Embryonic facial prominence (tissue), 1 donor: ENCODE measurements at regions not wholly inside any gene's neighbourhood (a gene's known extent, or its start where the extent isn't known, plus 50 kb on each side); places are given as distances from the start of the nearest gene placed in this dataset.
A peak's percentile ranks its signal among the peaks of the same experiment; 100 is the strongest.

Source experiments
- DNase-seq: peaks from one replicate; pipeline ENCODE4 v3.0.0-alpha.2; 2016; ENCODE audit errors: extremely low spot score

DNA sequence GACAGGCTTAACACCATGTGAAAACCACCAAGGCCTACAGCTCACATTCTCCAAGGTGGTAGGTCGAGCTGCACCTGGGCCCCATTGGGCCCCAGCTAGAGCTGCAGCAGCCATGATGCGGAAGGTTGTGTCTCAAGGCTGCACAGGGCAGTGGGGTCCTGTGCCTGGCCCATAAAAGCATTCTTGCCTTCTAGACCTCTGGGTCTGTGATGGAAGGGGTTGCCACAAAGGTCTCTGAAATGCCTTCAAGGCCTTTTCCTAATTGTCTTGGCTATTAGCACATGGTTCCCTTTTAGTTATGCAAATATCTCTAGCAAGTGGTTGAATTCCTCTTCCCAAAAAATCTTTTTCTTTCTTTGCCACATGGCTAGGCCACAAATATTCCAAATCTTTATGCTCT, 52.5 kb upstream of the C11orf58 start:
- no peak for DNase-seq

DNA sequence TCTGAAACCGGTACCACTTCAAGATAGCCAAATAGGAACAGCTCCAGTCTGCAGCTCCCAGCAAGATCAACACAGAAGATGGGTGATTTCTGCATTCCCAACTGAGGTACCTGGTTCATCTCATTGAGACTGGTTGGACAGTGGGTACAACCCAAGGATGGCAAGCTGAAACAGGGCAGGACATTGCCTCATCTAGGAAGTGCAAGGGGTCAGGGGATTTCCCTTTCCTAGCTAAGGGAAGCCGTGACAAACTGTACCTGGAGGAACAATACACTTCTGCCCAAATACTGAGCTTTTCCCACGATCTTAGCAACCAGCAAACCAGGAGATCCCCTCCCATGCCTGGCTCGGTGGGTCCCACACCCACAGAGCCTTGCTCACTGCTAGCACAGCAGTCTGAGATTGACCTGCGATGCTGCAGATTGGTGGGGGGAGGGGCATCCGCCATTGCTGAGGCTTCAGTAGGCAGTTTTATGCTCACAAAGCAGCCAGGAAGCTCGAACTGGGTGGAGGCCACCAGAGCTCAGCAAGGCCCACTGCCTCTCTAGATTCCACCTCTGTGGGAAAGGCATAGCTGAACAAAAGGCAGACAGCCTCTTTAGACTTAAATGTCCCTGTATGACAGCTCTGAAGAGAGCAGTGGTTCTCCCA, 59.9 kb upstream of the C11orf58 start:
- no peak for DNase-seq

DNA sequence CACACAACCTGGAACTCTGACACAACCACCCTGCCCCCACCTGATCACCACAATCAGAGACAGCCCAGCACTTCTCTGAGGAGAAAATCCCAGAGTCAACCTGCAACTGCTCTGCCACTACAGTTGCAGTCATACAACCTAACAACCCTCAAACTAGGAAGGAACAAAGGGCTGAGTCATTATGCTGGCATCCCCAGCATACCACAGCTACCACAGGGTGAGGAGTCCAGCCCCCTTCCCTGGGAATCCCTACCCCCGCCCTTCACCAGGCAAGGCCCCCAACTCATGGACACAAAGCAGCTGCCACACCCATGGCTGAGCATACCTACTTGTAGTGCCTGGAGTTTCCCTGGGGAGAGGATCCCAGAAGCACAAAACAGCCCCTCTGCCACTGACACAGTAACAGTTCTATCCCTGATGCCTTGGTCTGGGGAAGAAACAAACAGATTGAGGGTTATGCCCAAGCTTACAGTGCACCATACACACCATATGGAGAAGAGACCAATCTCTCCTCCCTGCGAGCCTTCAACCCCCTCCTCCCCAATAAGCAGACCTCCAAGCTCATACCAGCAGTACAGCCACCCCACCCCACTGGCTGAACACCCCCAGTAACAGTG, 68.5 kb upstream of the C11orf58 start:
- DNase-seq: no peak

DNA sequence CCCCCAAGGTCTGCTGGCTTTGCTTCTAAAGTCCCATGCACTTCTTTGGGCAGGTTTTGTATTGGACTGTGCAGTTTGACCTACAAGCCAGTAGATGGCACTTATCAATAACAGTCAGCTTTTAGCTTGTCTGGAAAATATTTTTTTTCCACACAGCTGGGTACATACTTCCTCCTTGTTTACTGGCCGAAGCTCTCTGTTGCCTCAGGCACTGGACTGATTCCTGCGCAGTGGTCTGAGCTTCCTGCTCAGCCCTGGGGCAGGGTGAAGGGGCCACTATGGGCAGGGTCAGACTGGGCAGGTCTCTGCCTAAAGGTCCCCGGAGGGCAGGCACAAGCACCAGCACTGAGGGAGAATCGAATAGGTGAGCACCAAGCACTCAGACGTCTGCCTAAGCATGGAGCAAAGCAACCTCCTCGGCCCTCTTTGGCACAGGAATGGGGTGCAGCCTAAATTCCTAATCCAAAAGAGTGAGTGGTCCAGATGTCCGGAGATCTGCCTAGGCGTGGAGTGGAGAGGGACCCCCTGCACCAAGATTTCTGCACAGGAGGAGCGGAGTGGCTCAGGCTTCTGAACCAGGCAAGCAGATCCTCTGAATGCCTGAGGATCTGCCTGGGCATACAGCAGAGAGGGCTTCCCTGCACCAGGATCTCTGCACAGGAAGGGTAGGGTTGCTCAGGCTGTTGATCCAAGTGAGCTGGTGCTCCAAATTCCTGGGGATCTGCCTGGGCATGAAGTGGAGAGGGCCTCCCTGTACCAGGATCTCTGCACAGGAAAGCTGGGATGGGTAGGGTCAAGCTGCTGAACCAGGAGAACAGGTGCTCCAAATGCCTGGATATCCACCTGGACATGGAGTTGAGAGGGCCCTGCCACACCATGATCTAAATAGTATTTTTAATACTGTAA, 105.9 kb upstream of the C11orf58 start:
- DNase-seq: no peak

DNA sequence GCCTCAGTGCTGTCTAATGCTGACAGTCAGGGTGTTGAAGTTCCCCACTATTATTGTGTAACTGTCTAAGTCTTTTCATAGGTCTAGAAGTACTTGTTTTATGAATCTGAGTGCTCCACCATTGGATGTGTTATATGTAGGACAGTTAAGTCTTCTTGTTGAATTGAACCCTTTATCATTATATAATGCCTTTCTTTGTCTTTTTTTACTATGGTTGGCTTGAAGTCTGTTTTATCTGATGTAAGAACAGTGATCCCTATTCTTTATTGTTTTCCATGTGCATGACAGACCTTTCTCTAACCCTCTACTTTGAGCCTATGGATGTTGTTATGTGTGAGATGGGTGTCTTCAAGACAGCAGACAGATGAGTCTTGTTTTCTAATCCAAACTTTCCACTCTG, 107.8 kb upstream of the C11orf58 start:
- DNase-seq: no peak

DNA sequence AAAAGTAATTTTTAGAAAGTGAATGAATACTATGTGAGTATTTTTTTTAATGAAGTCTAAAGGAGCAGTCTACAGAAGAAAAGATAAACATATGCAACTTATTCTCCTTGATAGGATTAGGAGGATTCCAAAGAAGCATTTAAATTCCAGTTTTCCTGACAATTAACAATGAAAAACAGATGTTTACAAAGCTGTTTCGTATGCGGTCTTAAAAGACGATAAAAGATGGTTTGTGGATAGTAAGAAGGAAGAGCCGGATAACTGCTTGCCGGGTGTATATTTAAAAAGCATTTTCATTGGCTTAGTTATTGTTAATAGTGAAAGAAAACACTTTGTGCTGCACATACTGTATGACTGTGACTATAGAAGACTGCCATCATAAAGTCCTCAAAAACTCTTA, 120.0 kb upstream of the C11orf58 start:
- DNase-seq: no peak

DNA sequence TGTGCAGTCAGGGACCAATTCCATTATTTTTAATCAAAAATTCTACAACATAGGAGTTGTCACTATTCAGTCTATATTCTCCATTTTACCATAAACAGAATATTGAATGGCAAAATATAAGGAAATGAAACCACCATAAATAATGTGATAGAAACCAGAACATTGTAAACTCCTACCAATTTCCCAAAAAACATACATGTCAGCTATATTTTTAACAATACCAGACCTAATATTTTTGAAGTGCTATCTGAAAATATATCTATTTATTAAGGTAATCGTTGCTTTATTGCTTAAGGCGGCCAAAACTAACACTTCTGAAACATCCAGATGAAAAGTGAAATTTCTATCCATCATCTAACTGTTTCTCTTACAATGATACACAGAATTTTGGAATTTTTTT, 123.0 kb upstream of the C11orf58 start:
- DNase-seq: no peak

DNA sequence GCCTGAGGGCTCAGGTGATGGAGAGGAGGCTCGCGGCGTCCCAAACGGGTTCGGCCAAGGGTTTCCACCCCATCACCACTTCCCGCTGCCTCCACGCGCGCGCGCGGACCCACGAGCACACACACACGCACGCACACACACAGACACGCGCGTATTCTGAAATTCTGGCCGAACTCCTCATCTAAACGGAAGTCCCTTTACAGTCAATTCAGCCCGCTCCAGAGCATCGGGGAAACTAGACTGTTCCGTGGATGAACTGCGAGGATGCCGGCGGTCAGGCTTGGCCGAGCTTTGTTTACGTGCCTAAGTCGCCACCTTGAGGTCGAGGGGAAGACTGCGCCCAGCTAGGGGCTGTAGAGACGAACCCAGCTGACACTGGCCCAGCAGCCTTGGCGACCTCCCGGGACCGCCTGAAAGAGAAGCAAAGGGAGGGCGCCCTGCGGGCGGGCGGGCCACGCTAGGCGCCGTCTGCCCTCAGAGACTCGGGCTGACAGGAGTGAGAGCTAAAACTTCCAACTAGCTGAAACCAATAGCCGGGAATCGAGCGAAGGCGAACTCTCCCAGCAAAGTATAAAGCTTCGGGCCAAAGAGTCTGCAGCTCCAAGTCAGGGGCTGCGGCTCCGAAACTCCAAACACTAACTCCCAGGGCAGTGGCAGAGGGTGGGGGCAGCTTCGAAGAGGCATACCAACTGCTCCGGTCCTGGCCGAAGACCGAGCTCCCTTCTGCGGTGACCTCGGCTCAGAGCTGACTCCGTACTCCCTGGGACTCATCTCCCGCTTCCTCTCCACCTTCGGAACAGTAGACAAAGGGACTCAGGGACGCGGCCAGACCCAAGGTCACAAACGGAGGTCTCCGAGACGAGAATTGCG, 124.7 kb upstream of the C11orf58 start:
- peak; percentile 87 for DNase-seq

DNA sequence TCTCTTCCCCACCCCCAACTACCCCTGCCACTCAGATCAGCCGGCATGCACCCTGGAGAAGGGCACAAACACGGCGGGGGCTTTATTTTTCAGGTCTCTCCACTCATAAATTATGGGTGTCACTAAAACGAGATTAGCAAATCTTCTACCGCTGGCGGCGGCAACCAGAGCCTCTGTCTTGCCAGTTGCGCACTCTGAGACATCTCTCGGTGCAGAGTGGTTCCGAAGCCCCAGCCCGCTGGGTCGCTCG, 125.3 kb upstream of the C11orf58 start:
- no peak for DNase-seq

DNA sequence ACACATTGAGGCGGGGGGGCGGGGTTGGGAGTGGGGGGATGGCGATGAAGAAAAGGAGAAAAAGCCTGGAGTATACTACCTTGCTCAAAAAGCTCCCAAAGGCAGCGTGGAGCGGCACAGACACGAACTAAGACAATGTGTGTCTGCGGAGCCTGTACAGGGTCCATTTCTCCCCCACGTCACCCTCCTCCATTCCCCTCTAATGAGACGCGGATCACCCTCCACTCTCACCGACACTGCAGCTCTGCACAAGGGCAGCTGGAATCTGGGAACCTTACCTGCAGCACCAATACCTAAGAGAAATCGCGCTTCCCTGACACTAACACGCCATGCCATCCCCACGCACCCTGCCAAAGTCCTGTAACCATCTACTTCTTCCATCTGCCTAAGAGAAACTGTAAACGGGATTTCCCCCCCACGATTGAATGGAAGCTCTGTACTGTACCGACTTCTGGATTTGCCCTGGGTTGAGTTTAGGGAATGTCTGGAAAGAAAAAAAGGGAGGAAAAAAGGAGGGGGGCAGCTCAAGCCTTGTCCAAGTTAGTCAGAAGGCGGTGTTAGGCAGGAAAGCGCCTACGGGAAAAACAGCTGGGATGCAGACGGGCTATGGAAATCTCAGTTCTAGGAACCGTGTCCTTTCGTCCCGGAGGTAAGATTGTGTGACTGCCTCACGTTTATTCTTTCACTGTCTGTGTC, 125.7 kb upstream of the C11orf58 start:
- no peak for DNase-seq

DNA sequence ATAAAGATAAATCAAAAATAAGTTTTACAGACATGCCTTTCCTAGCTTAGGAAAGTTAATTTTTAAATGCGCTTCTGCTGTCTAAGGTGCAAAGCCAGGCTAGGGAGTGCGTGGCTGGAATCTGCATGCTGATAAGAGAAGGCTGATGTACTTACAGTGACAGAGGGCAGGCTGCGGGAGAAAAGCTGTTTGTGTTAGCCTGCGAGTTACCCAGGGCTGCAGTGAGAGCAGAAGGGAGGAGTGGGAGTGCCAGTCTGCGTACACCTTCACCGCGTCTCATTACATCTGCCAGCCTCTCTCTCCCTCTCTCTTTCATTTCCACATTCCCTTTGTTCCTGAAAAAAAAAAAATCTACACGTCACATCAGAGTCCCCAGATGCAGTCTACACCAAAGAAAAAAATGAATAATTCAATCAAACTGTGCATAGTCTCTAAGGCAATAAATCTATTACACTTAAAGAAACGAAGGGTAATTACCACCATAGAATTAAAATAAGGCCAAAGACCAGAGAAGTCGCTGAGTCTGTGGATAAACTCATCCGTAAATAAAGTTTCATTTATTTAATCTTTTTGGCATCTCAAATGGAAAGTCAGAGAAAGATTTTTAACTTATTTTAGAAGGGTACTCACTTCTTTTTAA, 126.4 kb upstream of the C11orf58 start:
- no peak for DNase-seq

DNA sequence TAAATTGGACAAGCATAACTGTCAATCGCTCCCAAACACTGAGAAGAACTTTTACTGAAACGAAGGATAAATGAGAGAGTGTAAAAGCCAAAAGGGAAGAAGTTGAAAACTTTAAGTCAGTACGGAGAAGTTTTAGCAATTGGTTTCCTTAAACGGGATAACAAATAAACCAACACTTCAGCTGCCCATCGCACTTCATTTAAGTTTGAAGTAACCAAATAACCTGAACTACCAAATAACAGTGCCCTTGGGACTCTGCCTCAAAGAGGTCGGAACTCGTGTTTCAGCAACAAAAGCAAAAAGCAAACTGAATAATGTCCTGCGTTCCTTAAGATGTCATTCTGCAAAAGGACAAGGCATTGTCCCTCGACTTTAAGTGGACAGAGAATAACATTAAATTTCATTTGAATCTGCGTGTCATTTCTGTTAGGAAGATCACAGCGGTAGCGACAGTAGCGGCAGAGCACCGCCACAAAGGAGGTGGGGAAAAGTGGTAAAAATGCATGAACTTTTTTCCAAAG, 127.0 kb upstream of the C11orf58 start:
- no peak for DNase-seq

DNA sequence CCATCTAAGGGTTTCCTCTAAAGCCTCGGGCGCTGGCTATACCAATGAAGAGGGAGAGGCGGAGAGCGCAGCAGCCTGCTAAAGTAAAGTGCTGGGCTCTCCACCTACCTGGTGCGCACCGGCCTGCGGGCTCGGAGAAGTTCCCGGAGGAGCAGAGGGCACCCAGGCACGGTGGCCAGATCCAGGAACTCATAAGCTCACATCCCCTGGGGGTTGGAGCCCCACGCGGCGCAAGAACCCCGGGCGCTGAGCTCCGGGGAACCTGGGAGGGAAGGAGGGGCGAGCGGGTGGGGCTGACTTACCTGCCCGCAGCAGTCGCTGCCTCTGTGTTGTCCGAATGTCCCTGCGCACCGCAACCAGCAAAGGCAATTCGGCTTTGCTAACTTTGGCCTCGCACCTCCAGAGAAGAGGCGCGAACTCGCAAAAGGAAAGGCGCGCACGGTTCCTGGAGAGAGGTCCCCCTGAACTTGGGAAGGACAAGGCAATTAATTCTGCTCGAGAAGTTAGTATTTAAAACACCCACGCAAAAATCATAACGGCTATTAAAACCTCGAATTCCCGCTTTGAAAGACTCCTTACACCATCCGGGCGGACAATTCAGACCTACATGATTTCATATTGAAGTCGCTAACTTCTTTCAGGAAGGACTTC, 127.6 kb upstream of the C11orf58 start:
- no peak for DNase-seq

DNA sequence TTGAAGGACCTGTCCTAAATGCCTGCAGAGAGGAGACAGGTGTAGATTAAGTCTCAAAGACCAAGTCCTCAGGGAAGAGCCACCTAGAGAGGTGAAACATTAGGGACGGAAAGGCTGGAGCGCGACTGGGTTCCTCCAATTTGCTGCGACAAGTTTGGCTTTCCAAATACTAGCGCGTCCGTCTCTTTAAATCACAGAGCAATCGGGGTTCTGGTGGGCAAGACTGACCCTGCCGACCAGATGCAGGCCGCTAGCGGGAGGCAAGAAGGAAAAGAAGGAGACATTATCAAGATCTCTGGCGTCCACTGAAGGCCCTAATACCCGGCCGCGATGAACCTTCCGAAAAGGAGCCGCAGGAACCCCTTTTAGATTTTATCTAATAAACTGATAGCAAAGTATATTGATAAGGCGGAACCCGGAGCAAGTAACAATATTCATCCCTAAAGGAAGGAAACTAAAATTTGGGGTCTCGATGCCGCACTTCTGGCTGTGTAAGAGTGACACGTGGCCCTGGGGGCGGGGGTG, 128.2 kb upstream of the C11orf58 start:
- DNase-seq: no peak

DNA sequence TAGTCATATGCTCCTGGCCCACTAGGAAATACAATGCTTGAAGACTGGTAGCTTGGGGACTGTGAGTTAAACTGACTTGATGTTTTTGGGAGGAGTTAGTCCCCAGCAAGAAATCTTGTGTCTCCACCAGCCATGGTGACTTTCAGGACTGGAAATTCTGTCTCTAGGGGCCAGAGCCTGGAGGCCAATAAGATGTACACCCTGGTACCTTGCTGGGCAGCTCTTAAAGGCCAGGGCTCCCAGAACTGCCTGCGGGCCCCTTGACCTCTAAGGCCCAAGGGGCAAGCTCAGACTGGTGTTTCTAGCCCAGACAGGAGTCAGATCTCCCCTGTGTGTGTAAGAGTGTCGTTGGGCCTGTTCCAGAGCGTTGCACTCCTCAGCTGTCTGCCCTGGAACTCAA, 128.7 kb upstream of the C11orf58 start:
- DNase-seq: no peak

DNA sequence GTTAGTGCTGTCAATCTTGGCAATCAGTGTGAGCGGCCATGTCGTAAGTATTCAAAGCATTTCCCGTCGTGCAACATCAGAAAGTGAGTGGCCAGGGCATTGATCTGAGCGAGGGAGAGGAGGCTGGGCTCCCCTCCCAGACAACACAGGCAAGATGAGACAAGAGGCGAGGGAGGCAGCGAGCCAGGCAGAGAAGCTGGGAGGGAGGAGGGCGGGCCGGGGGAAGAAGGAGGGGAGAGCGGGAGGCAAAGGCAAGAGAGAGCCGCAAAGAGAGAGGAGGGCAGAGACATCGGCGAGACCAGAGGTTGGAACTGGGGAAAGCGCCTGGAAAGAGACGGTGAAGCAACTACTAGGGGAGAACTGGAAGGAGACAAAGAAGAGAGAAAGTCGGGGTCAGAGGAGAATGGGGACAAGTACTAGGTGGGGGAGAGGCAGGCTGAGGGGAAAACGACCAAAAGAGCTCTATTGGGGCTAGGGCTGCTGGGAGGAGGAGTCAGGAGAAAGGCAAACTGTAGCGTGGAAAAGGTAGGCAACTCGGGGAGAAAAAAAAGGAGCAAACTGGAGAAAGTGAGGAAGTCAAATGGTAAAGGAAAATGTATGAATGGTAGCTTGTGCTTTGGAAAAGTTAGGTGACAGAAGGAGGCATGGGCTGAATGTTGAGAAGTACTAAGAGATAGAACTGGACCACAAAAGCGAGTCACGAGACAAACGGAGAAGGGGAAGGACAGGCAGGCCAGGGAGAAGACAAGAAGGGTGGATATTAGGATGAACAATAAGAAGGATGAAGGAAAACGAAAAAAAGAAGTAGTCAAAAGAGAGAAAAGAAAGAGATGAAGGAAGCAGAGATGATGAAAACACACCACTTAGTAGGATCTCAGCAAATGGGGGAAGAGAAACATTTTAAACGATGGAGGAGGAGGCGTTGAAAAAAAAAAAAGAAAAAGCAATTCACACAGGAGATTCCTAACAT, 130.5 kb upstream of the C11orf58 start:
- DNase-seq: peak; percentile 68

DNA sequence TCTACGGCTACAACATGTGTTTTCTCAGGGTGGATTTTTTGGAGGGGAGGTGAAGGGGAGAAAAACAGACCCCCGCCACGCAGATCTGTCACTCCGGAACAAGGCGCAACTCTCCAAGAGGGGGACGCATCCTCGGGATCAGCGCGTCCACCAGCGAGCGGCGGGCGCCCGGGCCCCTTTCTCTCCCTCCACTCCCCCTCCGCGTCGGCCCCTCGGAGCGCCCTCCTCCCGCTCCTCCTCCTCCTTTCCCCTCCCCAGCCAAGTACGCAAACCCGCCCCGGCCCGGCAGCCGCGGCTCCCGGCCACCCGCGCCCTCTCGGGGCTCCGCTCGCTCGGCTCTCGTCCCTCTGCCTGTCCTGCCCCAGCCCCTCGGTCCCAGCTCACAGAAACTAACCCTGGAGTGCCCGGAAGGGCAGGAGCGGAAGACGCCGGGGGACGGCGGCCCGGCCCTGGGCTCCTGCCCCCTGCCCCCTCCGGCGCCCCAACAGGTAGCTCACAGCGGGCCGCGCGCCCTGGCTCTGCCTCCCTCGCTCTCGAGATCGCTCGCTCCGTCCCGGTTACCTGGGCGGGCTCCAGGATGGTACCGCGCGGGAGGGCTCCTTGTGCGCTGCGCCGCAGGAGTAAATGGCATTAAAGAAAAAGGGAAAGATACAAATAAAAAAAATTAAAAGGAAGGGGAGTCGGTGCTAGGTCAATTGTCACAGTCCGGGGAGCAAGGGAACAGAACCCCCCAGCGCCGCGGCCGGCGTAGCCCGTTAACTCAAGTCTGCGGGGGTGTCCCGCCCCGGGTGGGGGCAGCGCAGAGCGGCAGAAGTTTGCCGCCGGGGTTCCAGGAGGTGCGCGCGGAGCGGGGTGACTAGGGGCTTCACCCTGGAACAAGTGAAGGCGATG, 131.4 kb upstream of the C11orf58 start:
- DNase-seq: no peak
